ENCODE measurements at regions not wholly inside any gene's neighbourhood (a gene's known extent, or its start where the extent isn't known, plus 50 kb on each side); places are given as distances from the start of the nearest gene placed in this dataset.

DNA sequence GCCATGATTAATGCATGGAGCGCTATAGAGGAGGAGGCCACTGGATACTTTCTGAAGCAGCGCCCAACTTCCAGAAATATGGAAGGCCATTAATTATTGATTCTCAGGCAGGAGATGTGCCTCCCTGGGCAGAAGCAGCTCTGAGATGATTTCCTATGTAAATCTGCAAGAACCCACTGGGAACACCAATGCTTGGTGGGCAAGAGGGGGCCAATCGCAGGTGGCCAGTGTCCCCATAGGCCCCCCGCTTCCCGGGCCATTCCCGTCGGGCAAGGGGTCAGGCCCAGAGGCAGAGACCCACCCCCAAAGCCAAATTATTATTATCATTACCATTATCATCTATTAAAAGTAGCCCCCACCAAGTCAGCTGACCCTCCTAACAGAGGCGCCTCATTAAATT is 288.0 kb upstream of the TLE3 start:
- no peak for ATAC-seq
- H3K27me3 Mint-ChIP-seq: no peaks in the 10 kb centered on the region
- H3K9me3 Mint-ChIP-seq: peaks cover 5% of the 10 kb centered on the region
- H3K4me1 Mint-ChIP-seq: peaks cover 32% of the 10 kb centered on the region
- peak overlapping the region; percentile 78 for H3K27ac Mint-ChIP-seq
- no peaks in the 10 kb centered on the region for H3K36me3 Mint-ChIP-seq
- no peak overlapping the region for H3K4me3 Mint-ChIP-seq

DNA sequence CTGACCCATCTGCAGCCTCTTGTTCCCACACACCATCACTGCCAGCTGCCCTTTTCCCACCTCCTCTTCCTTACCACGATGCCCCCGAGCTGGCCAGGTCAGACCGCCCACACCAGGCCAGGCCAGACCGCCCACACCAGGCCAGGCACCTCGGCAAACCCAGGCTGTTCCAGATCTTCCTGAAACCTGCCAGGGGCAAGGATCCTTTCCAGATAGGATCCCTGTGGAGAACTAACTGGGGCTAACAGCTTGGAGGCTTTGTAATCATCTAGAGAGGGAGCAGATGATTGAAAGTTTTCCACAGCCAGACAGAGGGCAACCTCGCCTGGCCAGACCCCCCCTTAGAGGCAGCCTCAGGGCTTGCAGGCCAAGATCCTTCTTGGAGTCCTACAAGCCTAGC is 287.3 kb upstream of the TLE3 start:
- no peak overlapping the region for H3K4me3 Mint-ChIP-seq

DNA sequence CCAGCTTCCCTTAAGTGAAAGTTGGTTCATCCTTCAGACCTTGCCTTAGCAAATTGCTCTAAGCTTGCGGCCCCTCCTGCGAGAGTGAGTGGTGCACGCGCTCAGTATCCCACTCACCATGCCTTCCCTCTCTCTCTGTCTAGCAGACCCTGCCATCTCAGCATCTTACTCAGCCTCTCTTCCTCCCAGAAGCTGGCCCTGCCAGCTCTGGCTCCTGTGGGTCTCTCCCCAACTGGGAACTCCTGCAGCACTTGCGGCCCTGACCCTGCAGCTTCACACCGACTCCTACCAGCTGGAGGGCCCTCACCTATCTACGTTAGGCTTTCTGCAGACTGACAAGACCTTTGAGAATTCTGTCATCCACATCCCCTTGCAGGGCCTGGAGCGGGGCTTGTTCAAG is 286.1 kb upstream of the TLE3 start:
- H3K36me3 Mint-ChIP-seq: no peaks in the 10 kb centered on the region
- H3K4me3 Mint-ChIP-seq: no peak overlapping the region
- H3K27ac Mint-ChIP-seq: peak overlapping the region; percentile 11
- peaks cover 32% of the 10 kb centered on the region for H3K4me1 Mint-ChIP-seq
- peaks cover 5% of the 10 kb centered on the region for H3K9me3 Mint-ChIP-seq
- no peaks in the 10 kb centered on the region for H3K27me3 Mint-ChIP-seq
- no peak for ATAC-seq

More for the DNA sequence above, 287.3 kb upstream of the TLE3 start:
- ATAC-seq: no peak
- Mint-ChIP-seq H3K27ac (no peak overlapping the region), H3K27me3 (no peaks in the 10 kb centered on the region), H3K9me3 (peaks cover 5% of the 10 kb centered on the region), H3K4me1 (peaks cover 32% of the 10 kb centered on the region), H3K36me3 (no peaks in the 10 kb centered on the region)

DNA sequence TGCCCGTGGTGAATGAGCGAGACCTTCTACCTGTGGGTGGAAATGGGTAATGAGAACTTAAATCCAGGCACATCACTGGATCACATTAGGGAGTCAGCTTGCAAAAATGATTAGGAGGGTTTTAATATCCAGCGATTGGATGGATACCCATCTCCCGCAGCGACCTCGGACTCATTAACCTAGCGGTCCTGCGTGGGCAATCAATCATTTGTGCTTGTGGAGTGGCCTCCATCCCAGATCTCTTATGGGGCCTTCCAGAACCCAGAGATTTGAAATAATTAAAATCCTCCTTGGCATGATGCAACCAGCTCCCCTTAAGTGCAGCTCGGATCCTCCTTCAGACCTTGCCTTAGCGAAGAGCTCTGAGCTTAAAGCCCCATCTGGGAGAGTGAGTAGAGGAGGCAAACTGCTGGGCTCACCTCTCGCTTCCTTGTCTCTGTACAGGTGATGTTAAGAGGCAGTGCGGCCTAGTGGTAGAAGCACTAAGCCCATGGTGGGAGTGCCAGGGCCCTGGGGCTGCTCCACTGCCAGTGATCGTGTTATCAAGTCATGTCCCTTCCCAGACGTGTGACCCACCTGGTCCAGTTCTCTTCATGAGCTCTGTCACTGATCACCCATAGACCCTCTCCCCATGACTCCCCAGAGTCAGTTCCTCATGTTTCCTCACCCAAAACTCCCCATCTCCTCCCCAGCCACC is 285.2 kb upstream of the TLE3 start:
- Mint-ChIP-seq H3K9me3 (peaks cover 5% of the 10 kb centered on the region), H3K27me3 (no peaks in the 10 kb centered on the region), H3K4me1 (peaks cover 32% of the 10 kb centered on the region), H3K36me3 (no peaks in the 10 kb centered on the region), H3K4me3 (no peak overlapping the region), H3K27ac (no peak overlapping the region)
- no peak for ATAC-seq

DNA sequence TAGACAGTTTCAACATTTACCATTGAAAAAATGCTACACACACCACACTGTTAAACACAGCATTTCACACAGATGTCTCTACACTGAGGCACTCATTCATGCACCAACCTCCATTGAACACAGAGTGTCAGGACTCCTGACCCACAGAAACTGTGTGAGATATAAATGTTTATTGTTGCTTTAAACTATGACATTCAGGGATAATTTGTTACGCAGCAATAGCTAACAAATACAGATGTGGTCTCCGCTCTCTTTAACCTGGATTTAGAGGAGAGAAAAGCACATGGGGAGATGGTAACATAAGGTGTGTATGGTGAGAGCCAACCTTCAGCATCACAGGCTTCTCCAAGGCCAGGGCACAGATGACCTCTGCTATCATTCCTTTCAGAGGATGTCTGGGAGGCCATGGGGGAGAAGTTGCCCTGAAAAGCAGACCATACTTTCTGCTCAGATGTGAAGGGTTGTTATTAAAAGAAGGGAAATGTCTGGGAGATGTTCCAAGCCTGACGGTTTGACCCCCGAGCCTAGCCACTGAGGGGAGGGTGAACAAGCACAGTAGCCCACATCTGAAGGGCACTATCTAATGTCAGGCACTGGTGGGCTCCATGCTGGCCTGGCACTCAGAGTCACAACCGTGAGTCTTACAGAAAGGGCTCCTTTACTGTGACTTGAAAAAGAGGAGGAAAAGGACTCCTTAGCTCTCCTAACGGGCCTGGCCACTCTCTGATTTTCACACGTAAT is 284.5 kb upstream of the TLE3 start:
- peaks cover 2% of the 10 kb centered on the region for H3K27me3 Mint-ChIP-seq
- no peaks in the 10 kb centered on the region for H3K36me3 Mint-ChIP-seq
- H3K4me3 Mint-ChIP-seq: no peak overlapping the region
- ATAC-seq: no peak
- peaks cover 27% of the 10 kb centered on the region for H3K4me1 Mint-ChIP-seq
- no peak overlapping the region for H3K27ac Mint-ChIP-seq
- H3K9me3 Mint-ChIP-seq: peaks cover 5% of the 10 kb centered on the region

DNA sequence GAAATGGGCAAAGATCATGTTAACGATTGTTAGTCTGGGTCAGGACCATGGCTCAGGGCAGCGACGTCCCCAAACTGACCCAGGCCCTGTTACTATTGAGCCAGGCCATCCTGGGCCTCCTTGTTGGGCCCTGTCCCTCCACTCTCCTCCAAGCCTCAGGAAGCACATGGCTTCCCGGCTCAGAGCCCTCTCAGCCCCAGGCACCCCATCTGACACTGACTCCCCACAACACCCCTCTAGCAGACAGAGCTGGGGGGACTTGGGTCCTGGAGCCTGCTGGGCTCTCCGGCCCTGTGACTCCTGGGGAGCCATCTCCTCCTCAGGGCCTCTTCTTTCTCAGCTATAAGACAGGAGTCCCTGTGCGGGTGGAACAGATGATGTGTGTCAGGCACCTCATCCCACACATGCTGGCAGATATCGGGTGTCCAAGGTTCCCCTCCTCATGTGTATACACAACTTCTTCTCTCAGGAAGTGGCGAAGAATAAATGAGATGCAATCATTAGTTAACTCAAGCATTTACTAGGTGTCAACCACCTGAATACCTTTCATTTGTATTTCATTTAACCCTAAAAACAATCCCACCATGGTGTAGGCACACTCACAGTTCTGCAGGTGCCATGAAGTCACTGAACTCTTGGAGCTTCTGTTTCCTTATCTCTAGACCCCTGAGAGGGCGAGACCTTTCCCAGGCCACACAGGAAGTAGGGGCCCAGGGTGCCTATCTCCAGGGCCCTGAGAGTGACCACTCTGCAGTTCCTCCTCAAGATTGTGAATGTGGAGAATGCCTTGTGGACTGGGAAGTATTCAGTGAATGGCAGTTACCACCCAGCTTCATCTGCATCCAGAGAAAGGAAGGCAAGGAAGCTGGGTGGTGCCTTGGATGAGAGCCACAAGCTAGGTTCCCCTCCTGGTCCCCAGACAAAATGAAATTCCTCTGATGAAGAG is 282.5 kb upstream of the TLE3 start:
- H3K36me3 Mint-ChIP-seq: no peaks in the 10 kb centered on the region
- no peak overlapping the region for H3K4me3 Mint-ChIP-seq
- peaks cover 5% of the 10 kb centered on the region for H3K9me3 Mint-ChIP-seq
- peak; percentile 3 for ATAC-seq
- H3K27me3 Mint-ChIP-seq: peaks cover 22% of the 10 kb centered on the region
- H3K27ac Mint-ChIP-seq: no peak overlapping the region
- peaks cover 20% of the 10 kb centered on the region for H3K4me1 Mint-ChIP-seq

DNA sequence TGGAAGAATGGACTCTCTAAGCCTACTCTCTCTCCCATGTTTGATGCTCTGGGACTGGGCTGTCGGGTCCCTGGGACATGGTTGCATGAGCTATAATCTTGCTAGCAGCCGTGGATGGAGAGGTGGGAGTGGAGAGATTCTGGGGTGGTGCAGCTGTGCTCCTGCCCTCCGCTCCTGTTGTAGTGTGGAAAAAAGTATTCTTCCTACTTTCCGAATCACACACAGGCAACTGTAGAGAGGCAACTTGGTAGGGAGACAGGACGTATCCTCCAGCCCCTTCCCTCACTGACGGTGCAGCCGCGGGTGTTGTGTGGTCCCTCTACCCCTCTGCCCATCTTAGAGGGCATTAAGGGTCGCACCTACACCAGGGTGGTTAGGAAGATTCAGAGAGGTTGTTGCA is 281.4 kb upstream of the TLE3 start:
- no peak for ATAC-seq
- Mint-ChIP-seq H3K27ac (no peak overlapping the region), H3K27me3 (peaks cover 30% of the 10 kb centered on the region), H3K9me3 (peaks cover 5% of the 10 kb centered on the region), H3K4me3 (no peak overlapping the region), H3K36me3 (no peaks in the 10 kb centered on the region), H3K4me1 (peaks cover 18% of the 10 kb centered on the region)

DNA sequence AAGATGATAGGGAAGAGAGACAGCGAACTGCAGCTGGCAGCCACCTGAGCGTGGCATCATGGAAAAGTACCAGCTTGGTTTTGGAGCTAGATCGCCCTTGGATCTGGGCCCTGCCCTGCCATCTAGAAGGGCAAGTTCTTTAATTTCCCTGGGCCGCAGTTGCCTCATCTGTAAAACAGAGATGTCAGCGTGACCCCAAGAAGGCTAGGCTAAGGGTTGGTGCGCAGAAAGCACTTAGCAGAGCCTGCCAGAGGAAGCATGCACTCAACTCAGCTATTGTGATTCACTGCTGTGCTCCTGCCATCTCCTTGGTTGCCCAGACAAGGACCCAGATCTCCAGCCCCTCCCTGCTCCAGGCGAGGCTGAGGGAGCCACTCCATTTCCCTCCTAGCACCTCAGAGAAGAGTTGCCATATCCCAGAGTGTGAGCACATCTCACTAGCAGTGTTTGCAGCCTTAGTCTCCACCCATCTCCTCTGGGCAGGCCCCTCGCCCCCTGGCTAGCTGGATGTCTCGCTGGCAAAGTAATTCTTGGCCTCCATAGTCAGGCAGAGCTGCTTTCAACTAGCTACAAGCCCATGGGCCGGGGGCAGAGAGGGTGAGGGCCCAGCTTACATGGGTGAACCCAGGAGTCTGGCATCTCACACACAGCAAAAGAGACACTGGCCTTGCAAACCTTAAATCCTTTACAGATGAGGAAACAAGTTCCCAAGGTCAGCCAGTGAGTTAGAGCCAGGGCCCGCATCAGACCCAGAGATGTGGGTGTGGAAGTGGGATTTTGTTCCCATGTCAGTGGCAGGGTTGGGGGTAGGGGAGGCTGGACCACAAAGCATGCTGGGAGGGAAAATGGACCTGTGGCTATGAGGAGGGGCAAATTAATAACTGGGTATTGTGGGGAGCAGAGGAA is 280.7 kb upstream of the TLE3 start:
- ATAC-seq: no peak
- Mint-ChIP-seq H3K9me3 (peaks cover 7% of the 10 kb centered on the region), H3K27me3 (peaks cover 37% of the 10 kb centered on the region), H3K4me3 (no peak overlapping the region), H3K36me3 (no peaks in the 10 kb centered on the region), H3K4me1 (peaks cover 11% of the 10 kb centered on the region), H3K27ac (no peak overlapping the region)

DNA sequence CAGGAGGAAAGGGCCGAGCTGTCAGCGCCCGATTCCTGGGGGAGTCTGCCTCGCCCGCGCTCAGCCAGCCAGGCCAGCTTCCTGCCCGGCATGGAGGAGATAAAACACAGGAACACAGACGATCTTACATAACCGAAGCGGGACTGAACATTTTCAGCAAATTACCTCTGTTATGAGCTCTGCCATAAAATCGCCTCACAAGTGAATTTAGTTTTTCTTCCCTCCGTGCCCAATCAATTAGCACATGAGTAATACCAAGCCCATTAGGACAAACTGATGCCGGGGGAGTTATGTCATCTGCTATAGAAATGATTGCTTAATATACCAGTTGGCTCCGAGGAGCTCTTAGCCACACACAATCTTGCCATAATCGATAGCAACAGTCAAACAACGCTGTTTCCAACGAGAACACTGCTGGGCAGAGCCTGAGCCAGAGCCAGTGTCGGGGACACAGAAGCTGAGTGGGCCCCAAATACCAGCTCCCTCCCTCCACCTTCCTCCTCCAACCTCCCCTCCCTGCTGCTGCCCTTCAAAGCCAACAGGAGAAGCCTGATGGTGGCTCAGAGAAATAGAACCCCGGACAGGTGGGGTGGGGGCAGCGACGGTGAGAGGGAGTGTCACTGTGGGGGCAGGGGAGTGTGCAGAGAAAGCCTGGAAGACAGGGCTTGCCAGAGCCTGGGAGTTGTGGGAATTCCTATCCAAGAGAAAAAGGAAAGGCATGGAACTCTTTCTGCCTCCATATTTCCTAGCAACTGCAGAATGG is 279.4 kb upstream of the TLE3 start:
- Mint-ChIP-seq H3K36me3 (no peaks in the 10 kb centered on the region), H3K4me3 (no peak overlapping the region), H3K4me1 (peaks cover 9% of the 10 kb centered on the region), H3K9me3 (peaks cover 6% of the 10 kb centered on the region), H3K27me3 (peaks cover 37% of the 10 kb centered on the region), H3K27ac (no peak overlapping the region)
- ATAC-seq: no peak

DNA sequence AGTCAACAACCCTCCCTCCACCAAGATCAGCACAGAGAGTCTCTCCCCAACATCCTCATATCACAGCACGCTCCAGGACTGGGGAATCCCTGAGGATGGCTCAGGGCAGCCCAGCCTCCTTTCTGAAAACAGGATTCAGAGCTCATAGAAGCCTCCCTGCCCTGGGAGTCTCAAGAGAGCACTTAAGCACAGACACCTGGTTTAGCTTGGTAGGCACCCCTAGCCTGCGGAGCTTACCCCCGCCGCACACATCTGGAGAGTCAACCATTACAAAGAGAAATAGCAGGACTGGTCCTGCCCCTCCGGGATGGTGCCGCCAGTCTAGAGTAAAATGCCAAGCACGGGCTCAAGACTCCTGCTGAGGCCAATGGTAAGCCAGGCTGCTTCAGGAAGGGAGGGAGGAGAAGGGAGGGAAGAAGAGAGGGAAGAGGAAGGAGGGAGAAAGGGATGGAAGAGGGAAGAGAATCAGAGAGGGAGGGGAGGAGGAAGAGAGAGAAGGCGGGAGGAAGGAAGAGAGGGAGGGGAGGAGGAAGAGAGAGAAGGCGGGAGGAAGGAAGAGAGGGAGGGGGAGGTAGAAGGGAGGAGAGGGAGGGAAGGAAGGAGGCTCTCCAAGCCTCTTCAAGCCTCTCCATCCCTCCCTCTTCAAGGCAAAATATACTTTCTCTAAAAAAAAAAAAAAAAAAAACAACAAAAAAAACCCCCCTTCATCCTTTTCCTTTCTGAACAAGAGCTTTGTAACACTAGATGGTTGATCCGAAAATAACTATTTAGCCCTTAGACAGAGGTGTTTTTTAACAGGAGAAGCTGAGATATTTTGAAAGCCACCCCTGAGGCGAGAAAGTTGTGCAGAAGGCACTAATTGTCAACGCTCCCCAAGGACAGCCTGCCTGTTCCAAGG is 278.6 kb upstream of the TLE3 start:
- Mint-ChIP-seq H3K9me3 (peaks cover 2% of the 10 kb centered on the region), H3K36me3 (no peaks in the 10 kb centered on the region), H3K27ac (no peak overlapping the region), H3K4me1 (peaks cover 17% of the 10 kb centered on the region), H3K27me3 (peaks cover 37% of the 10 kb centered on the region), H3K4me3 (no peak overlapping the region)
- ATAC-seq: no peak

DNA sequence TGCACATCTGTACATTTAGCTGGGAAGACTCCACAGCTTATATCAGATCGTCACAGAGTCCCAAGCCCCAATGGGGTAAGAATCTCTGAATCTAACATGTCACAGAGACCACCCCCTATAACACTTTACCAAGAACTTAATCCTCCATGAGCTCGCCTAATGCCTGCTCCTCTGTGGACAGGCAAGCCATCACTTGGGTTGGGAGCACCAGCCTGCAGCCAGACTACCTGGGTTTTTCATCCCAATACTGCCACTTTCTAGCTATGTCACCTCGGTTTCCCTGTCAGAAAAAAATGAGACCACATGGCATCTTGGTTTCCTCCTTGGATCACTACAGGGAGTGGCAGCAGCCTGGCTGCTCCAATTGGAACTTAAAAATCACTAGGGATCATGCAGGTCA is 277.9 kb upstream of the TLE3 start:
- Mint-ChIP-seq H3K27ac (no peak overlapping the region), H3K27me3 (peaks cover 37% of the 10 kb centered on the region), H3K4me1 (peaks cover 24% of the 10 kb centered on the region), H3K9me3 (peaks cover 2% of the 10 kb centered on the region), H3K36me3 (no peaks in the 10 kb centered on the region), H3K4me3 (no peak overlapping the region)
- no peak for ATAC-seq

DNA sequence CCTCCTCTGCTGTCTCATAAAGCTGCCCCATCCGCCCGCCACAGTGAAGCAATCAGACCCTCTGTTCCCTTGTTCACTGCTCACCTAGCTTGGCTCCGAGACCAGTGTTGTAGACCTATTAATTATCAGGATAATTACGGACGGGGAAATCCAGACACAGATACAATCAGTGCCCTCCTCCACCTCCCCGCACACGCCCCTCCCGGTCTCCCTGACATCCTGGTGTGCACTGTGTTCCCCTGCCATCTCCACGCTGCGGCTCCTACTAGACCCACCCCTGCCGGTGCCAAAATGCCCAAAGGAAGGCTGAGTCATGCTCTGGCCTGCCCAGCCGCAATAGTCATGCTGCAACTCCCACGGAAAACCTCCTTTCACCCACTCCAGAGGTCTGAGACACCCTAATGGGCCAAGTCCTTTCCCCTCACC is 277.3 kb upstream of the TLE3 start:
- Mint-ChIP-seq H3K4me3 (no peak overlapping the region), H3K9me3 (peaks cover 2% of the 10 kb centered on the region), H3K27ac (no peak overlapping the region), H3K4me1 (peaks cover 26% of the 10 kb centered on the region), H3K36me3 (no peaks in the 10 kb centered on the region), H3K27me3 (peaks cover 37% of the 10 kb centered on the region)
- no peak for ATAC-seq

DNA sequence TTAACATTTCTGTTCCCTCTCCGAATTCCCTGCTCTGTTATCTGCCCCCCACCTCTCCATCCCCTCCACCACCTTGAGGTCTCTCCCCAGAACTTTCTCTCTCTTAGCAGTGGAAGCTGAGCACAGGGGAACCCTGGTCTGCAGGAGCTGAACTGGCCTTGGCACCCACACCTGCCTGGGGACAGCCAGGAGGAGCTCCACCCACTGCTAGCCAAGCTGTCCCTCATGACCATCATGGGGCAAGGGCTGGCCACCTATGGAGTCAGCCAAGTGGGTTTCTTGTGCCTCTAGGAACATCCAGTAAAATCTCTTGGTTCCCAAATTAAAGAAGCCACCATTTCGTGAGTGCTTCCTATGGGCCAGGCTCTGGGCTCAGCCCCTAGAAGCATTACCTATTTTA is 276.4 kb upstream of the TLE3 start:
- ATAC-seq: no peak
- Mint-ChIP-seq H3K36me3 (no peaks in the 10 kb centered on the region), H3K27ac (no peak overlapping the region), H3K4me3 (no peak overlapping the region), H3K4me1 (peaks cover 26% of the 10 kb centered on the region), H3K9me3 (peaks cover 2% of the 10 kb centered on the region), H3K27me3 (peaks cover 37% of the 10 kb centered on the region)
